ENCODE measurements at regions not wholly inside any gene's neighbourhood (a gene's known extent, or its start where the extent isn't known, plus 50 kb on each side); places are given as distances from the start of the nearest gene placed in this dataset.

DNA sequence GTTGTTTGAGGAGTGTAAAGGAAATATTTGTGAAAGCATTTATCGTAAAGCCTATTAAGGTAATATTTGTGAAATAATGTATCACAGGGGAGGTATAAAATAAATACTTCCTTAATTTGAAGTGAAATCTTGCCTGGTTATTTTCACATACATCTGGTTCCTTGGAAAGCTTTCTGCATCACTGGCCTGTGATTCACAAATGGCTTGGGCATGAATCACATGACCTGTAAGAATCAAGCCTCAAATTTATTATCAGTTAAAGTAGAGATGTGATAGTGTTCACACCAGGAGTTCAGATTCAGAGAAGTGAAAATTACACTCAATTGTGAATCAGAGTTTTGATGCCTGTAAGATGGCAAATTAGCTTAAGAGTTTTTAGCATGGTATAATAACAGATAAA is 1911.4 kb downstream of the STIM2 start:
- H3K27me3 Mint-ChIP-seq (ENCODE audit: insufficient read depth, low read depth, poor library complexity): peaks cover 1% of the 10 kb centered on the region
- H3K4me3 Mint-ChIP-seq: no peak overlapping the region
- no peak for ATAC-seq
- peaks cover 3% of the 10 kb centered on the region; the same call in 1 of the 3 replicates for H3K36me3 Mint-ChIP-seq (ENCODE audit: low read depth)
- no peaks in the 10 kb centered on the region for H3K9me2 ChIP-seq (ENCODE audit: insufficient read depth)
- no peaks in the 10 kb centered on the region for H3F3A ChIP-seq (replicated peaks; ENCODE audit: low read depth)
- no peak for DNase-seq (ENCODE audit: low spot score)
- H3K4me2 ChIP-seq: no peak overlapping the region
- peaks cover 8% of the 10 kb centered on the region; the same call in 1 of the 2 replicates for H3K4me1 ChIP-seq (ENCODE audit: insufficient read depth)
- H3K27ac Mint-ChIP-seq: no peak overlapping the region
- no peaks in the 10 kb centered on the region for H4K20me1 ChIP-seq (replicated peaks; ENCODE audit: insufficient read depth)
- no peak overlapping the region for H3K4me3 ChIP-seq
- no peak for TF ChIP-seq EZH2 (IDR thresholded peaks at IDR 0.05; ENCODE audit: low read depth, unreplicated experiment)
- TF ChIP-seq, protein P1, sequence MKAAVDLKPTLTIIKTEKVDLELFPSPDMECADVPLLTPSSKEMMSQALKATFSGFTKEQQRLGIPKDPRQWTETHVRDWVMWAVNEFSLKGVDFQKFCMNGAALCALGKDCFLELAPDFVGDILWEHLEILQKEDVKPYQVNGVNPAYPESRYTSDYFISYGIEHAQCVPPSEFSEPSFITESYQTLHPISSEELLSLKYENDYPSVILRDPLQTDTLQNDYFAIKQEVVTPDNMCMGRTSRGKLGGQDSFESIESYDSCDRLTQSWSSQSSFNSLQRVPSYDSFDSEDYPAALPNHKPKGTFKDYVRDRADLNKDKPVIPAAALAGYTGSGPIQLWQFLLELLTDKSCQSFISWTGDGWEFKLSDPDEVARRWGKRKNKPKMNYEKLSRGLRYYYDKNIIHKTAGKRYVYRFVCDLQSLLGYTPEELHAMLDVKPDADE (IDR thresholded peaks at IDR 0.05): no peak
- TF ChIP-seq CREB1 (CRISPR knock-in tag; IDR thresholded peaks at IDR 0.05; ENCODE audit: low read depth): no peak
- TF ChIP-seq POLR2AphosphoS5 (IDR thresholded peaks at IDR 0.05; ENCODE audit: low read depth): no peak
- no peak for TF ChIP-seq EZH2phosphoT487 (IDR thresholded peaks at IDR 0.05; ENCODE audit: unreplicated experiment)
- TF ChIP-seq, protein P2, sequence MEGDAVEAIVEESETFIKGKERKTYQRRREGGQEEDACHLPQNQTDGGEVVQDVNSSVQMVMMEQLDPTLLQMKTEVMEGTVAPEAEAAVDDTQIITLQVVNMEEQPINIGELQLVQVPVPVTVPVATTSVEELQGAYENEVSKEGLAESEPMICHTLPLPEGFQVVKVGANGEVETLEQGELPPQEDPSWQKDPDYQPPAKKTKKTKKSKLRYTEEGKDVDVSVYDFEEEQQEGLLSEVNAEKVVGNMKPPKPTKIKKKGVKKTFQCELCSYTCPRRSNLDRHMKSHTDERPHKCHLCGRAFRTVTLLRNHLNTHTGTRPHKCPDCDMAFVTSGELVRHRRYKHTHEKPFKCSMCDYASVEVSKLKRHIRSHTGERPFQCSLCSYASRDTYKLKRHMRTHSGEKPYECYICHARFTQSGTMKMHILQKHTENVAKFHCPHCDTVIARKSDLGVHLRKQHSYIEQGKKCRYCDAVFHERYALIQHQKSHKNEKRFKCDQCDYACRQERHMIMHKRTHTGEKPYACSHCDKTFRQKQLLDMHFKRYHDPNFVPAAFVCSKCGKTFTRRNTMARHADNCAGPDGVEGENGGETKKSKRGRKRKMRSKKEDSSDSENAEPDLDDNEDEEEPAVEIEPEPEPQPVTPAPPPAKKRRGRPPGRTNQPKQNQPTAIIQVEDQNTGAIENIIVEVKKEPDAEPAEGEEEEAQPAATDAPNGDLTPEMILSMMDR (conservative IDR thresholded peaks at IDR 0.05; ENCODE audit: low read depth in 2 of 2): no peak
- no peak for TF ChIP-seq ZNF331 (CRISPR knock-in tag; IDR thresholded peaks at IDR 0.05; ENCODE audit: low read depth)
- TF ChIP-seq, protein P3, sequence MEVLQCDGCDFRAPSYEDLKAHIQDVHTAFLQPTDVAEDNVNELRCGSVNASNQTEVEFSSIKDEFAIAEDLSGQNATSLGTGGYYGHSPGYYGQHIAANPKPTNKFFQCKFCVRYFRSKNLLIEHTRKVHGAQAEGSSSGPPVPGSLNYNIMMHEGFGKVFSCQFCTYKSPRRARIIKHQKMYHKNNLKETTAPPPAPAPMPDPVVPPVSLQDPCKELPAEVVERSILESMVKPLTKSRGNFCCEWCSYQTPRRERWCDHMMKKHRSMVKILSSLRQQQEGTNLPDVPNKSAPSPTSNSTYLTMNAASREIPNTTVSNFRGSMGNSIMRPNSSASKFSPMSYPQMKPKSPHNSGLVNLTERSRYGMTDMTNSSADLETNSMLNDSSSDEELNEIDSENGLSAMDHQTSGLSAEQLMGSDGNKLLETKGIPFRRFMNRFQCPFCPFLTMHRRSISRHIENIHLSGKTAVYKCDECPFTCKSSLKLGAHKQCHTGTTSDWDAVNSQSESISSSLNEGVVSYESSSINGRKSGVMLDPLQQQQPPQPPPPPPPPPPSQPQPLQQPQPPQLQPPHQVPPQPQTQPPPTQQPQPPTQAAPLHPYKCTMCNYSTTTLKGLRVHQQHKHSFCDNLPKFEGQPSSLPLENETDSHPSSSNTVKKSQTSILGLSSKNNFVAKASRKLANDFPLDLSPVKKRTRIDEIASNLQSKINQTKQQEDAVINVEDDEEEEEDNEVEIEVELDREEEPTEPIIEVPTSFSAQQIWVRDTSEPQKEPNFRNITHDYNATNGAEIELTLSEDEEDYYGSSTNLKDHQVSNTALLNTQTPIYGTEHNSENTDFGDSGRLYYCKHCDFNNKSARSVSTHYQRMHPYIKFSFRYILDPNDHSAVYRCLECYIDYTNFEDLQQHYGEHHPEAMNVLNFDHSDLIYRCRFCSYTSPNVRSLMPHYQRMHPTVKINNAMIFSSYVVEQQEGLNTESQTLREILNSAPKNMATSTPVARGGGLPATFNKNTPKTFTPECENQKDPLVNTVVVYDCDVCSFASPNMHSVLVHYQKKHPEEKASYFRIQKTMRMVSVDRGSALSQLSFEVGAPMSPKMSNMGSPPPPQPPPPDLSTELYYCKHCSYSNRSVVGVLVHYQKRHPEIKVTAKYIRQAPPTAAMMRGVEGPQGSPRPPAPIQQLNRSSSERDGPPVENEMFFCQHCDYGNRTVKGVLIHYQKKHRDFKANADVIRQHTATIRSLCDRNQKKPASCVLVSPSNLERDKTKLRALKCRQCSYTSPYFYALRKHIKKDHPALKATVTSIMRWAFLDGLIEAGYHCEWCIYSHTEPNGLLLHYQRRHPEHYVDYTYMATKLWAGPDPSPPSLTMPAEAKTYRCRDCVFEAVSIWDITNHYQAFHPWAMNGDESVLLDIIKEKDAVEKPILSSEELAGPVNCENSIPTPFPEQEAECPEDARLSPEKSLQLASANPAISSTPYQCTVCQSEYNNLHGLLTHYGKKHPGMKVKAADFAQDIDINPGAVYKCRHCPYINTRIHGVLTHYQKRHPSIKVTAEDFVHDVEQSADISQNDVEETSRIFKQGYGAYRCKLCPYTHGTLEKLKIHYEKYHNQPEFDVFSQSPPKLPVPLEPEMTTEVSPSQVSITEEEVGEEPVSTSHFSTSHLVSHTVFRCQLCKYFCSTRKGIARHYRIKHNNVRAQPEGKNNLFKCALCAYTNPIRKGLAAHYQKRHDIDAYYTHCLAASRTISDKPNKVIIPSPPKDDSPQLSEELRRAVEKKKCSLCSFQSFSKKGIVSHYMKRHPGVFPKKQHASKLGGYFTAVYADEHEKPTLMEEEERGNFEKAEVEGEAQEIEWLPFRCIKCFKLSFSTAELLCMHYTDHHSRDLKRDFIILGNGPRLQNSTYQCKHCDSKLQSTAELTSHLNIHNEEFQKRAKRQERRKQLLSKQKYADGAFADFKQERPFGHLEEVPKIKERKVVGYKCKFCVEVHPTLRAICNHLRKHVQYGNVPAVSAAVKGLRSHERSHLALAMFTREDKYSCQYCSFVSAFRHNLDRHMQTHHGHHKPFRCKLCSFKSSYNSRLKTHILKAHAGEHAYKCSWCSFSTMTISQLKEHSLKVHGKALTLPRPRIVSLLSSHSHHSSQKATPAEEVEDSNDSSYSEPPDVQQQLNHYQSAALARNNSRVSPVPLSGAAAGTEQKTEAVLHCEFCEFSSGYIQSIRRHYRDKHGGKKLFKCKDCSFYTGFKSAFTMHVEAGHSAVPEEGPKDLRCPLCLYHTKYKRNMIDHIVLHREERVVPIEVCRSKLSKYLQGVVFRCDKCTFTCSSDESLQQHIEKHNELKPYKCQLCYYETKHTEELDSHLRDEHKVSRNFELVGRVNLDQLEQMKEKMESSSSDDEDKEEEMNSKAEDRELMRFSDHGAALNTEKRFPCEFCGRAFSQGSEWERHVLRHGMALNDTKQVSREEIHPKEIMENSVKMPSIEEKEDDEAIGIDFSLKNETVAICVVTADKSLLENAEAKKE (CRISPR knock-in tag; IDR thresholded peaks at IDR 0.05): no peak
- no peak for TF ChIP-seq STAT1 (IDR thresholded peaks at IDR 0.05; ENCODE audit: unreplicated experiment)
- TF ChIP-seq NANOG (IDR thresholded peaks at IDR 0.05; ENCODE audit: borderline replicate concordance): no peak
- TF ChIP-seq JUNB (IDR thresholded peaks at IDR 0.05; ENCODE audit: unreplicated experiment): no peak
- TF ChIP-seq, protein P4, sequence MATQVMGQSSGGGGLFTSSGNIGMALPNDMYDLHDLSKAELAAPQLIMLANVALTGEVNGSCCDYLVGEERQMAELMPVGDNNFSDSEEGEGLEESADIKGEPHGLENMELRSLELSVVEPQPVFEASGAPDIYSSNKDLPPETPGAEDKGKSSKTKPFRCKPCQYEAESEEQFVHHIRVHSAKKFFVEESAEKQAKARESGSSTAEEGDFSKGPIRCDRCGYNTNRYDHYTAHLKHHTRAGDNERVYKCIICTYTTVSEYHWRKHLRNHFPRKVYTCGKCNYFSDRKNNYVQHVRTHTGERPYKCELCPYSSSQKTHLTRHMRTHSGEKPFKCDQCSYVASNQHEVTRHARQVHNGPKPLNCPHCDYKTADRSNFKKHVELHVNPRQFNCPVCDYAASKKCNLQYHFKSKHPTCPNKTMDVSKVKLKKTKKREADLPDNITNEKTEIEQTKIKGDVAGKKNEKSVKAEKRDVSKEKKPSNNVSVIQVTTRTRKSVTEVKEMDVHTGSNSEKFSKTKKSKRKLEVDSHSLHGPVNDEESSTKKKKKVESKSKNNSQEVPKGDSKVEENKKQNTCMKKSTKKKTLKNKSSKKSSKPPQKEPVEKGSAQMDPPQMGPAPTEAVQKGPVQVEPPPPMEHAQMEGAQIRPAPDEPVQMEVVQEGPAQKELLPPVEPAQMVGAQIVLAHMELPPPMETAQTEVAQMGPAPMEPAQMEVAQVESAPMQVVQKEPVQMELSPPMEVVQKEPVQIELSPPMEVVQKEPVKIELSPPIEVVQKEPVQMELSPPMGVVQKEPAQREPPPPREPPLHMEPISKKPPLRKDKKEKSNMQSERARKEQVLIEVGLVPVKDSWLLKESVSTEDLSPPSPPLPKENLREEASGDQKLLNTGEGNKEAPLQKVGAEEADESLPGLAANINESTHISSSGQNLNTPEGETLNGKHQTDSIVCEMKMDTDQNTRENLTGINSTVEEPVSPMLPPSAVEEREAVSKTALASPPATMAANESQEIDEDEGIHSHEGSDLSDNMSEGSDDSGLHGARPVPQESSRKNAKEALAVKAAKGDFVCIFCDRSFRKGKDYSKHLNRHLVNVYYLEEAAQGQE (IDR thresholded peaks at IDR 0.05; ENCODE audit: unreplicated experiment): no peak
- H3K27ac ChIP-seq (ENCODE audit: low read depth): no peak overlapping the region
- H2AFZ ChIP-seq: no peak overlapping the region
- peaks cover 7% of the 10 kb centered on the region; the same call in 1 of the 3 replicates for H3K4me1 Mint-ChIP-seq
- H3K36me3 ChIP-seq (ENCODE audit: insufficient read depth): no peaks in the 10 kb centered on the region
- peaks cover 11% of the 10 kb centered on the region; the same call in 2 of the 3 replicates for H3K9me3 Mint-ChIP-seq
- no peaks in the 10 kb centered on the region for H3K79me2 ChIP-seq (replicated peaks; ENCODE audit: insufficient read depth)
- no peaks in the 10 kb centered on the region for H3K27me3 ChIP-seq (ENCODE audit: insufficient read depth)
